Fibroblast of lung (primary cell): ENCODE measurements at regions not wholly inside any gene's neighbourhood (a gene's known extent, or its start where the extent isn't known, plus 50 kb on each side); places are given as distances from the start of the nearest gene placed in this dataset.

Experiments used
- EZH2 ChIP-seq: IDR thresholded peaks from 2 replicates; pipeline ENCODE4 v1.5.1; 2012; ENCODE audit warnings: low read length, control low read depth, mild to moderate bottlenecking; ENCODE audit errors: missing control alignments
- TF ChIP-seq, protein P1 (sequence below), 2 donors: IDR thresholded peaks in 1 of 2; conservative IDR thresholded peaks in 1 of 2; 1 replicate in 1 of 2; 2 replicates in 1 of 2; pipeline ENCODE4 v1.5.1; 2011 to 2012; ENCODE audit warnings: low read length in 2 of 2, control low read depth in 1 of 2, inconsistent platforms in 1 of 2, low read depth in 1 of 2, mild to moderate bottlenecking in 1 of 2

DNA sequence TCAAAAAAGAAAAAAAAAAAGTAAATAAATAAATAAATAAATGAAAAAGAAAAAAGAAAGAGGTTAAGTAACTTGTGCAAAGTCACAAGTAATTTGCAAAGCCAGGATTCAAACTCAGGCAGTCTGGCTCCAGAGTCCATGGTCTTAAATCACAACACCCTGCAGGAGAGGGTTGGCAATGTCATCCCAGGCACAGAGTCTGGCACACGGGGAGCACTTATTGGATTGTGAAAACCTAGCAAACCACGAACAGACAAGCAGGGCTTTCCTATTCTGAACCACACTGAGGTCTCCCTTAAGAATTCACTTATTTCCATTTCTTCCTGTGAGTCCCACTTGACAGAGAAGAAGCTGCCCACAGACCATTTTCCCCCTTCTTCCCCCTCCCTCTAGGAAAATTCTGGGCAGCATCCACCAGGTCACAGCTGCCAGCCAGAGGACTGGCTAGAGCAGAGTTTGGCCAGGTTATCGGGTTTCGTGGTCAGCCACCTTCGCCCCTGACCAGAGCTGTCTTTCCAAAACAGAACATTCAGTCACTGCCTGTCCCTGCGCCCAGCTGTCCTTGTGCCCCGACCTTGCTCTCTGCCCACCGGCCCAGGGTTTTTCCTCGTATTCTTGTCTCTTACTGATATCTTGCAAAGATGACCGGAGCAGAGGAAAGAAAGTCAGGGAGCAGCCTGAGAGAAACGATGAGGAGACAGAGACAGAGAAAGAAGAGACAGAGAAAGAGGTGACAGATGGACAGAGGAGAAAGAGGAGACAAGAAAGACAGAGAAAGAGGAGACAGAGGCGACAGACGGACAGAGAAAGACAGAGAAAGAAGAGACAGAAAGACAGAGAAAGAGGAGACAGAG is 106.4 kb upstream of the PTPN1 start:
- TF ChIP-seq, protein P1, sequence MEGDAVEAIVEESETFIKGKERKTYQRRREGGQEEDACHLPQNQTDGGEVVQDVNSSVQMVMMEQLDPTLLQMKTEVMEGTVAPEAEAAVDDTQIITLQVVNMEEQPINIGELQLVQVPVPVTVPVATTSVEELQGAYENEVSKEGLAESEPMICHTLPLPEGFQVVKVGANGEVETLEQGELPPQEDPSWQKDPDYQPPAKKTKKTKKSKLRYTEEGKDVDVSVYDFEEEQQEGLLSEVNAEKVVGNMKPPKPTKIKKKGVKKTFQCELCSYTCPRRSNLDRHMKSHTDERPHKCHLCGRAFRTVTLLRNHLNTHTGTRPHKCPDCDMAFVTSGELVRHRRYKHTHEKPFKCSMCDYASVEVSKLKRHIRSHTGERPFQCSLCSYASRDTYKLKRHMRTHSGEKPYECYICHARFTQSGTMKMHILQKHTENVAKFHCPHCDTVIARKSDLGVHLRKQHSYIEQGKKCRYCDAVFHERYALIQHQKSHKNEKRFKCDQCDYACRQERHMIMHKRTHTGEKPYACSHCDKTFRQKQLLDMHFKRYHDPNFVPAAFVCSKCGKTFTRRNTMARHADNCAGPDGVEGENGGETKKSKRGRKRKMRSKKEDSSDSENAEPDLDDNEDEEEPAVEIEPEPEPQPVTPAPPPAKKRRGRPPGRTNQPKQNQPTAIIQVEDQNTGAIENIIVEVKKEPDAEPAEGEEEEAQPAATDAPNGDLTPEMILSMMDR (conservative IDR thresholded peaks at IDR 0.05 in 1 of 2, IDR thresholded peaks at IDR 0.05 in 1 of 2; ENCODE audit: low read depth in 1 of 2, low read length in 2 of 2) = no peak
- no peak for TF ChIP-seq EZH2
